ENCODE measurements at regions not wholly inside any gene's neighbourhood (a gene's known extent, or its start where the extent isn't known, plus 50 kb on each side); places are given as distances from the start of the nearest gene placed in this dataset.

GRCh38 chr5:8196061-8196460 is 327.1 kb downstream of the MTRR start:
- H3K27ac ChIP-seq, result no peak overlapping the region
- no peak for TF ChIP-seq CTCF (IDR thresholded peaks at IDR 0.05)
- no peak overlapping the region for H3K4me3 ChIP-seq
- no peak for DNase-seq (ENCODE audit: low spot score)

GRCh38 chr5:8208307-8208706 is 339.4 kb downstream of the MTRR start:
- Histone ChIP-seq H3K27ac (no peak overlapping the region), H3K4me3 (no peak overlapping the region)
- TF ChIP-seq CTCF (IDR thresholded peaks at IDR 0.05), result no peak
- no peak for DNase-seq (ENCODE audit: low spot score)

GRCh38 chr5:8209500-8209899 is 340.6 kb downstream of the MTRR start:
- Histone ChIP-seq H3K27ac (no peak overlapping the region), H3K4me3 (no peak overlapping the region)
- no peak for DNase-seq (ENCODE audit: low spot score)
- no peak for TF ChIP-seq CTCF (IDR thresholded peaks at IDR 0.05)

- Histone ChIP-seq H3K4me3 (no peak overlapping the region), H3K27ac (no peak overlapping the region)
- TF ChIP-seq CTCF (IDR thresholded peaks at IDR 0.05), result no peak
- DNase-seq (ENCODE audit: low spot score), result no peak
These were observed 344.8 kb downstream of the MTRR start for GRCh38 chr5:8213701-8214240.

- H3K4me3 ChIP-seq, result no peak overlapping the region
- H3K27ac ChIP-seq, result no peak overlapping the region
- DNase-seq (ENCODE audit: low spot score), result no peak
- TF ChIP-seq CTCF (IDR thresholded peaks at IDR 0.05), result no peak
These were observed 348.0 kb downstream of the MTRR start for GRCh38 chr5:8216921-8217320.

- no peak overlapping the region for H3K4me3 ChIP-seq
- no peak for DNase-seq (ENCODE audit: low spot score)
- H3K27ac ChIP-seq, result no peak overlapping the region
- no peak for TF ChIP-seq CTCF (IDR thresholded peaks at IDR 0.05)
These were observed 357.2 kb downstream of the MTRR start for GRCh38 chr5:8226148-8226547.

GRCh38 chr5:8227112-8227511 is 358.2 kb downstream of the MTRR start:
- no peak overlapping the region for H3K4me3 ChIP-seq
- H3K27ac ChIP-seq, result no peak overlapping the region
- no peak for DNase-seq (ENCODE audit: low spot score)
- TF ChIP-seq CTCF (IDR thresholded peaks at IDR 0.05), result no peak
